Lung (tissue), 11 donors: ENCODE measurements at regions not wholly inside any gene's neighbourhood (a gene's known extent, or its start where the extent isn't known, plus 50 kb on each side); places are given as distances from the start of the nearest gene placed in this dataset.

Experiments used
- ATAC-seq: fragments of 200-7000 bp; cut with Tn5 transposase; one replicate; pipeline ENCODE4 v1.9.1; 2020; ENCODE audit warnings: moderate number of reproducible peaks; ENCODE audit not compliant: insufficient read depth, low FRiP score
- DNase-seq, 3 donors: peaks; one replicate each; pipeline ENCODE4 v3.0.0-alpha.2; 2013 to 2017
- H3K27ac ChIP-seq, 2 donors: one replicate each; pipeline ENCODE4 v1.5.1; 2013; ENCODE audit warnings: mild to moderate bottlenecking in 2 of 2, moderate library complexity in 2 of 2, control low read depth in 1 of 2, inconsistent platforms in 1 of 2, low read depth in 1 of 2, low read length in 1 of 2
- H3K27me3 ChIP-seq, 3 donors: one replicate each; pipeline ENCODE4 v1.5.1; 2013; ENCODE audit warnings: low read length in 2 of 3; ENCODE audit not compliant: control insufficient read depth in 3 of 3, insufficient read depth in 3 of 3
- H3K36me3 ChIP-seq, 4 donors: one replicate each; pipeline ENCODE4 v1.5.1; 2013; ENCODE audit warnings: low read length in 4 of 4, mild to moderate bottlenecking in 1 of 4, moderate library complexity in 1 of 4; ENCODE audit not compliant: control insufficient read depth in 4 of 4, insufficient read depth in 4 of 4
- H3K4me1 ChIP-seq, 5 donors: one replicate each; pipeline ENCODE4 v1.5.1; 2013; ENCODE audit warnings: low read length in 5 of 5, mild to moderate bottlenecking in 2 of 5, moderate library complexity in 1 of 5; ENCODE audit not compliant: control insufficient read depth in 5 of 5, insufficient read depth in 5 of 5
- H3K4me3 ChIP-seq: one replicate; pipeline ENCODE4 v1.5.1; 2013; ENCODE audit warnings: mild to moderate bottlenecking, control low read depth, moderate library complexity
- H3K9ac ChIP-seq, 2 donors: one replicate each; pipeline ENCODE4 v1.5.1; 2013; ENCODE audit warnings: low read length in 2 of 2, control low read depth in 1 of 2; ENCODE audit not compliant: insufficient read depth in 1 of 2
- H3K9me3 ChIP-seq, 4 donors: one replicate each; pipeline ENCODE4 v1.5.1; 2013; ENCODE audit warnings: low read length in 3 of 4, mild to moderate bottlenecking in 1 of 4, moderate library complexity in 1 of 4; ENCODE audit not compliant: control insufficient read depth in 4 of 4, insufficient read depth in 3 of 4
- CTCF ChIP-seq: IDR thresholded peaks from 2 replicates; pipeline ENCODE4 v1.5.1; 2012; ENCODE audit warnings: mild to moderate bottlenecking; ENCODE audit errors: control extremely low read depth, extremely low read depth
- WGBS, 2 donors: extraction: QIAGEN DNeasy Blood & Tissue Kit; methylation state at CpG; one replicate each; pipeline ENCODE4 v1.1.7; 2013; 5-methylcytosine and 5-hydroxymethylcytosine counted together
- donor health status: control.
- donor health status: control.
- donor health status: Bipolar disorder and iron deficiency.
- donor health status: healthy.
- donor health status: DM: yes; HTN: yes; CAD: no.

- no peaks in the 10 kb centered on the region for H3K9me3 ChIP-seq
- no peaks in the 10 kb centered on the region for H3K27me3 ChIP-seq
- H3K27ac ChIP-seq, result no peak overlapping the region
- no peaks in the 10 kb centered on the region for H3K4me1 ChIP-seq
- no peak for TF ChIP-seq CTCF
- H3K9ac ChIP-seq, result no peak overlapping the region
- H3K4me3 ChIP-seq, result no peak overlapping the region
- DNase-seq (no peak), ATAC-seq (no peak)
- 72 to 78% methylated on average over 4 of the region's 4 CpGs for WGBS, 2 donors
- no peaks in the 10 kb centered on the region for H3K36me3 ChIP-seq
These were observed 175.4 kb downstream of the MED10 start for GRCh38 chr5:6202968-6203365.

GRCh38 chr5:6202149-6202967, 176.0 kb downstream of the MED10 start:
- TF ChIP-seq CTCF, result no peak
- WGBS, 2 donors, result 74 to 86% methylated on average over 6 of the region's 6 CpGs
- Histone ChIP-seq H3K27me3 (no peaks in the 10 kb centered on the region), H3K36me3 (no peaks in the 10 kb centered on the region), H3K4me3 (no peak overlapping the region), H3K27ac (no peak overlapping the region), H3K4me1 (no peaks in the 10 kb centered on the region), H3K9me3 (no peaks in the 10 kb centered on the region), H3K9ac (no peak overlapping the region)
- DNase-seq, result no peak
- ATAC-seq, result no peak

DNA sequence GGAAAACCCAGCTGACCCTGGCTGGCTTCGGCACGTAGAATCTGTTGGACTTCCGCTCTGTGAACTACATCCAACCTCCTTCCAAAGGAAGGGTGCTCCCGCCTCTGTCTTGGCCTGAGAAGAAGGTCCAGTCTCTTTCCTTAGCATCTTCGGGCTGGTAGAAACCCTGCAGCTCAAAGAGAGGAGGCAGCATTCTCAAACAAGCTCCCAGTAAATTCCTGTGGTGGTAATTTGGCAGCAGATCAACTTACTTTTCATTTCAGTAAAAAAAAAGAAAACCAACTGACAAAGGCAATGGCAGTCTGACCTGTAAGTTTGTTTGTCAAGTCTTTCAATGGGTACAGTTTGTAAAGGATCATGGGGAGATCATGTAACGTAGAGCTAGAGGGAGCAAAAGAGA, 176.7 kb downstream of the MED10 start:
- peak in 2 of 3 donors; percentile 15 to 44 for DNase-seq
- no peaks in the 10 kb centered on the region for H3K4me1 ChIP-seq
- H3K9me3 ChIP-seq, result no peaks in the 10 kb centered on the region
- H3K27me3 ChIP-seq, result no peaks in the 10 kb centered on the region
- no peaks in the 10 kb centered on the region for H3K36me3 ChIP-seq
- H3K9ac ChIP-seq, result no peak overlapping the region
- no peak overlapping the region for H3K27ac ChIP-seq
- ATAC-seq, result no peak
- 82 to 85% methylated on average over 6 of the region's 6 CpGs for WGBS, 2 donors
- TF ChIP-seq CTCF, result no peak
- no peak overlapping the region for H3K4me3 ChIP-seq
